Karpas-422 (cell line): ENCODE measurements at regions not wholly inside any gene's neighbourhood (a gene's known extent, or its start where the extent isn't known, plus 50 kb on each side); places are given as distances from the start of the nearest gene placed in this dataset.

Source experiments
- DNase-seq: peaks from one replicate; pipeline ENCODE4 v3.0.0-alpha.2; 2015
- H2AFZ ChIP-seq: fragments of 200-600 bp; sonication (generic); 2 replicates; pipeline ENCODE4 v1.6.1; 2014; ENCODE audit warnings: antibody characterized with exemption, low read length, mixed read lengths
- H3K27ac ChIP-seq: fragments of 200-600 bp; sonication (generic); 2 replicates; pipeline ENCODE4 v1.5.1; 2014; ENCODE audit warnings: mild to moderate bottlenecking, low read length, moderate library complexity
- H3K27me3 ChIP-seq: fragments of 200-600 bp; sonication (generic); 2 replicates; pipeline ENCODE4 v1.6.1; 2014; ENCODE audit warnings: low read length, mixed read lengths
- H3K36me3 ChIP-seq: fragments of 200-600 bp; sonication (generic); 2 replicates; pipeline ENCODE4 v1.6.1; 2014; ENCODE audit warnings: low read length, mixed read lengths; ENCODE audit not compliant: insufficient read depth
- H3K4me1 ChIP-seq: fragments of 200-600 bp; sonication (generic); 2 replicates; pipeline ENCODE4 v1.6.1; 2014; ENCODE audit warnings: mild to moderate bottlenecking, low read length, mixed read lengths
- H3K4me2 ChIP-seq: fragments of 200-600 bp; sonication (generic); 2 replicates; pipeline ENCODE4 v1.6.1; 2014; ENCODE audit warnings: low read length, low read depth, mild to moderate bottlenecking; ENCODE audit not compliant: poor library complexity, severe bottlenecking
- H3K4me3 ChIP-seq: fragments of 200-600 bp; sonication (generic); 2 replicates; pipeline ENCODE4 v1.5.1; 2014; ENCODE audit warnings: mild to moderate bottlenecking, antibody characterized with exemption, low read length, mixed read lengths
- H3K79me2 ChIP-seq: fragments of 200-600 bp; sonication (generic); 2 replicates; pipeline ENCODE4 v1.6.1; 2014; ENCODE audit warnings: mild to moderate bottlenecking, low read length, mixed read lengths
- H3K9ac ChIP-seq: fragments of 200-600 bp; sonication (generic); 2 replicates; pipeline ENCODE4 v1.6.0; 2014; ENCODE audit warnings: low read length
- H3K9me2 ChIP-seq: fragments of 200-600 bp; sonication (generic), shearing (Covaris generic); replicated peaks from 2 replicates; pipeline ENCODE4 v1.6.0; 2014; ENCODE audit warnings: mild to moderate bottlenecking, low read length, moderate library complexity; ENCODE audit not compliant: insufficient read depth
- H3K9me3 ChIP-seq: fragments of 300-700, 200-600 bp; sonication (generic); 2 replicates; pipeline ENCODE4 v1.6.1; 2014; ENCODE audit warnings: low read length, mixed read lengths
- H4K20me1 ChIP-seq: fragments of 200-600 bp; sonication (generic); 2 replicates; pipeline ENCODE4 v1.6.1; 2014; ENCODE audit warnings: mild to moderate bottlenecking, antibody characterized with exemption, low read length, low read depth; ENCODE audit not compliant: insufficient read depth

- DNase-seq = no peak
- Histone ChIP-seq H3K79me2 (no peaks in the 10 kb centered on the region), H4K20me1 (no peaks in the 10 kb centered on the region), H3K9me3 (no peaks in the 10 kb centered on the region), H3K4me3 (no peak overlapping the region), H3K4me2 (no peak overlapping the region), H3K9ac (no peak overlapping the region), H3K4me1 (no peaks in the 10 kb centered on the region), H2AFZ (no peak overlapping the region), H3K9me2 (no peaks in the 10 kb centered on the region), H3K27ac (no peak overlapping the region), H3K27me3 (no peaks in the 10 kb centered on the region), H3K36me3 (no peaks in the 10 kb centered on the region)
Observed at GRCh38 chr21:38181096-38181495, 75.7 kb upstream of the KCNJ15 start.

- Histone ChIP-seq H3K9ac (no peak overlapping the region), H4K20me1 (no peaks in the 10 kb centered on the region), H3K4me1 (no peaks in the 10 kb centered on the region), H3K9me3 (no peaks in the 10 kb centered on the region), H3K4me3 (no peak overlapping the region), H2AFZ (no peak overlapping the region), H3K79me2 (no peaks in the 10 kb centered on the region), H3K4me2 (no peak overlapping the region), H3K27me3 (no peaks in the 10 kb centered on the region), H3K27ac (no peak overlapping the region), H3K36me3 (no peaks in the 10 kb centered on the region), H3K9me2 (no peaks in the 10 kb centered on the region)
- no peak for DNase-seq
Observed at GRCh38 chr21:38182370-38182985, 74.3 kb upstream of the KCNJ15 start.

GRCh38 chr21:38183961-38184360 lies 72.8 kb upstream of the KCNJ15 start:
- Histone ChIP-seq H3K4me1 (no peaks in the 10 kb centered on the region), H3K4me3 (no peak overlapping the region), H4K20me1 (no peaks in the 10 kb centered on the region), H3K79me2 (no peaks in the 10 kb centered on the region), H3K27me3 (no peaks in the 10 kb centered on the region), H3K9me2 (no peaks in the 10 kb centered on the region), H3K27ac (no peak overlapping the region), H3K36me3 (no peaks in the 10 kb centered on the region), H2AFZ (no peak overlapping the region), H3K9ac (no peak overlapping the region), H3K4me2 (no peak overlapping the region), H3K9me3 (no peaks in the 10 kb centered on the region)
- DNase-seq = no peak

GRCh38 chr21:38186661-38187270 lies 70.0 kb upstream of the KCNJ15 start:
- Histone ChIP-seq H4K20me1 (no peaks in the 10 kb centered on the region), H3K9me3 (no peaks in the 10 kb centered on the region), H3K27me3 (no peaks in the 10 kb centered on the region), H2AFZ (no peak overlapping the region), H3K9ac (no peak overlapping the region), H3K79me2 (no peaks in the 10 kb centered on the region), H3K4me1 (no peaks in the 10 kb centered on the region), H3K27ac (no peak overlapping the region), H3K4me2 (no peak overlapping the region), H3K4me3 (no peak overlapping the region), H3K9me2 (no peaks in the 10 kb centered on the region), H3K36me3 (no peaks in the 10 kb centered on the region)
- no peak for DNase-seq

GRCh38 chr21:38188037-38188436 lies 68.8 kb upstream of the KCNJ15 start:
- H3K9ac ChIP-seq = no peak overlapping the region
- H3K9me3 ChIP-seq = no peaks in the 10 kb centered on the region
- H3K4me3 ChIP-seq = no peak overlapping the region
- no peaks in the 10 kb centered on the region for H3K27me3 ChIP-seq
- no peak overlapping the region for H3K27ac ChIP-seq
- no peak overlapping the region for H3K4me2 ChIP-seq
- H3K36me3 ChIP-seq = no peaks in the 10 kb centered on the region
- H4K20me1 ChIP-seq = no peaks in the 10 kb centered on the region
- no peaks in the 10 kb centered on the region for H3K9me2 ChIP-seq
- H2AFZ ChIP-seq = no peak overlapping the region
- H3K4me1 ChIP-seq = no peaks in the 10 kb centered on the region
- DNase-seq = no peak
- no peaks in the 10 kb centered on the region for H3K79me2 ChIP-seq

- Histone ChIP-seq H3K4me2 (no peak overlapping the region), H3K9me2 (no peaks in the 10 kb centered on the region), H4K20me1 (no peaks in the 10 kb centered on the region), H2AFZ (no peak overlapping the region), H3K4me1 (no peaks in the 10 kb centered on the region), H3K79me2 (no peaks in the 10 kb centered on the region), H3K9me3 (no peaks in the 10 kb centered on the region), H3K27me3 (0 out of 2 replicates have a peak, but pooled peaks cover 2% of the 10 kb centered on the region), H3K36me3 (no peaks in the 10 kb centered on the region), H3K4me3 (no peak overlapping the region), H3K9ac (no peak overlapping the region), H3K27ac (no peak overlapping the region)
- DNase-seq = no peak
Observed at GRCh38 chr21:38196036-38196435, 60.8 kb upstream of the KCNJ15 start.

- H2AFZ ChIP-seq = no peak overlapping the region
- H3K27ac ChIP-seq = no peak overlapping the region
- DNase-seq = no peak
- H3K9ac ChIP-seq = no peak overlapping the region
- H3K9me2 ChIP-seq = no peaks in the 10 kb centered on the region
- no peaks in the 10 kb centered on the region for H3K36me3 ChIP-seq
- H3K79me2 ChIP-seq = no peaks in the 10 kb centered on the region
- no peaks in the 10 kb centered on the region for H3K4me1 ChIP-seq
- H3K9me3 ChIP-seq = no peaks in the 10 kb centered on the region
- no peaks in the 10 kb centered on the region for H3K27me3 ChIP-seq
- no peak overlapping the region for H3K4me2 ChIP-seq
- H3K4me3 ChIP-seq = no peak overlapping the region
- no peaks in the 10 kb centered on the region for H4K20me1 ChIP-seq
Observed at GRCh38 chr21:38202811-38203210, 54.0 kb upstream of the KCNJ15 start.

GRCh38 chr21:38203229-38203628 lies 53.6 kb upstream of the KCNJ15 start:
- Histone ChIP-seq H3K27me3 (no peaks in the 10 kb centered on the region), H3K27ac (no peak overlapping the region), H3K9ac (no peak overlapping the region), H4K20me1 (no peaks in the 10 kb centered on the region), H2AFZ (no peak overlapping the region), H3K36me3 (no peaks in the 10 kb centered on the region), H3K4me2 (no peak overlapping the region), H3K9me2 (no peaks in the 10 kb centered on the region), H3K4me3 (no peak overlapping the region), H3K79me2 (no peaks in the 10 kb centered on the region), H3K4me1 (no peaks in the 10 kb centered on the region), H3K9me3 (no peaks in the 10 kb centered on the region)
- DNase-seq = no peak
